ENCODE measurements at regions not wholly inside any gene's neighbourhood (a gene's known extent, or its start where the extent isn't known, plus 50 kb on each side); places are given as distances from the start of the nearest gene placed in this dataset.
A peak's percentile ranks its signal among the peaks of the same experiment; 100 is the strongest.
"Not testable (repeated sequence)": the region's sequence is repeated elsewhere in the genome, so short reads cannot be mapped to it uniquely, and the experiment has no call there.

DNA sequence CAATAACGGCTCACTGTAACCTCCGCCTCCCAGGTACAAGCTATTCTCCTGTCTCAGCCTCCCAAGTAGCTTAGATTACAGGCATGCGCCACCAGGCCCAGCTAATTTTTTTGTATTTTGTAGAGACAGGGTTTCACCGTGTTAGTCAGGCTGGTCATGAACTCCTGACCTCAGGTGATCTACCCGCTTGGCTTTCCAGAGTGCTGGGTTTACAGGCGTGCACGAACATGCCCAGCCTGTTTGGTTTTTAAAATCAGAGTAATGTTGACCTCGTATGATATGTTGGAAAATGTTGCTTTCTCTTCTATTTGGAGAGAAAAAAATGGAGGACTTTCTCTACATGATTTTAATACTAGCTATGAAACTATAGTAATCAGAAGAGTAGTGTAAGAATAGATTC is 386.2 kb downstream of the PTH2R start:
- H3K27me3 ChIP-seq (ENCODE audit: control insufficient read depth, insufficient read depth, low read length): no peaks in the 10 kb centered on the region
- H3K4me3 ChIP-seq (ENCODE audit: low read depth, low read length): no peak overlapping the region
- no peaks in the 10 kb centered on the region for H3K36me3 ChIP-seq (ENCODE audit: control insufficient read depth, insufficient read depth, low read length)
- FAIRE-seq (no peak), DNase-seq (ENCODE audit: low read depth) (peak; percentile 70)
- TF ChIP-seq, protein P1, sequence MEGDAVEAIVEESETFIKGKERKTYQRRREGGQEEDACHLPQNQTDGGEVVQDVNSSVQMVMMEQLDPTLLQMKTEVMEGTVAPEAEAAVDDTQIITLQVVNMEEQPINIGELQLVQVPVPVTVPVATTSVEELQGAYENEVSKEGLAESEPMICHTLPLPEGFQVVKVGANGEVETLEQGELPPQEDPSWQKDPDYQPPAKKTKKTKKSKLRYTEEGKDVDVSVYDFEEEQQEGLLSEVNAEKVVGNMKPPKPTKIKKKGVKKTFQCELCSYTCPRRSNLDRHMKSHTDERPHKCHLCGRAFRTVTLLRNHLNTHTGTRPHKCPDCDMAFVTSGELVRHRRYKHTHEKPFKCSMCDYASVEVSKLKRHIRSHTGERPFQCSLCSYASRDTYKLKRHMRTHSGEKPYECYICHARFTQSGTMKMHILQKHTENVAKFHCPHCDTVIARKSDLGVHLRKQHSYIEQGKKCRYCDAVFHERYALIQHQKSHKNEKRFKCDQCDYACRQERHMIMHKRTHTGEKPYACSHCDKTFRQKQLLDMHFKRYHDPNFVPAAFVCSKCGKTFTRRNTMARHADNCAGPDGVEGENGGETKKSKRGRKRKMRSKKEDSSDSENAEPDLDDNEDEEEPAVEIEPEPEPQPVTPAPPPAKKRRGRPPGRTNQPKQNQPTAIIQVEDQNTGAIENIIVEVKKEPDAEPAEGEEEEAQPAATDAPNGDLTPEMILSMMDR (IDR thresholded peaks at IDR 0.05; ENCODE audit: insufficient read depth, low read length, severe bottlenecking): no peak

GRCh38 chr2:208793434-208793833 is 386.8 kb downstream of the PTH2R start:
- no peaks in the 10 kb centered on the region for H3K36me3 ChIP-seq (ENCODE audit: control insufficient read depth, insufficient read depth, low read length)
- no peak for FAIRE-seq

DNA sequence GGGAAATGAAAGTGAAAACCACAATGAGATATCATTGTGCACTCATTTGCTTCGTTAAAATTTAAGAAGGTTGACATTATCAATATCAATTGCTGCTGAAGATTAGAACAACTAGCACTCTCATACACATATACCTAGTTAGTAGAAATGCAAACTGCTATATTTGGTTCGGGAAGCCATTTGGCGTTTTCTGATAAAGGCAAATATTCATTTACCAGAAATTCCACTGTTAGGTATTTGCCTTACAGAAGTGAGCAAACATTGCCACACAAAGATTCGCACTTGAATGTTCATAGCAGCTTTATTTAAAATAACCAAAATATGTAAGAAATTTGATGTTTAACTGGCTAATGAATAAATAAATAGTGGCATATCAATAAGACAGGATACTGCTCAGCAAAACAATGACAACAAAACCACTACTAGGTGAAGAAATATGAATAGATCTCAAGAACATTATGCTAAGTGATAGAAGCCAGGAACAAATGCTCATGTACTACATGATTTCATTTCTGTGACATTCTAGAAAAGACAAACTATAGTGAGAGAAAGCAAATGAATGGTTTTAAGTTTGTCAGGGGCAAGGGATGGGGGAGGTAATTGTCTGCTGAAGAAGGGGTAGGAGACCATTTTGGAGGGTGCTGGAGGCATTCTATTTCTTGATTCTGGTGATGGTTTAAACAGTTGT is 387.8 kb downstream of the PTH2R start:
- TF ChIP-seq, protein P1 (IDR thresholded peaks at IDR 0.05; ENCODE audit: insufficient read depth, low read length, severe bottlenecking): no peak
- no peak for FAIRE-seq
- no peak for DNase-seq (ENCODE audit: low read depth)
- Histone ChIP-seq H3K4me3 (ENCODE audit: low read depth, low read length) (no peak overlapping the region), H3K36me3 (ENCODE audit: control insufficient read depth, insufficient read depth, low read length) (no peaks in the 10 kb centered on the region), H3K27me3 (ENCODE audit: control insufficient read depth, insufficient read depth, low read length) (no peaks in the 10 kb centered on the region)

More at GRCh38 chr2:208793434-208793833, 386.8 kb downstream of the PTH2R start:
- H3K4me3 ChIP-seq (ENCODE audit: low read depth, low read length): no peak overlapping the region
- TF ChIP-seq, protein P1 (IDR thresholded peaks at IDR 0.05; ENCODE audit: insufficient read depth, low read length, severe bottlenecking): no peak
- no peak for DNase-seq (ENCODE audit: low read depth)
- H3K27me3 ChIP-seq (ENCODE audit: control insufficient read depth, insufficient read depth, low read length): no peaks in the 10 kb centered on the region

DNA sequence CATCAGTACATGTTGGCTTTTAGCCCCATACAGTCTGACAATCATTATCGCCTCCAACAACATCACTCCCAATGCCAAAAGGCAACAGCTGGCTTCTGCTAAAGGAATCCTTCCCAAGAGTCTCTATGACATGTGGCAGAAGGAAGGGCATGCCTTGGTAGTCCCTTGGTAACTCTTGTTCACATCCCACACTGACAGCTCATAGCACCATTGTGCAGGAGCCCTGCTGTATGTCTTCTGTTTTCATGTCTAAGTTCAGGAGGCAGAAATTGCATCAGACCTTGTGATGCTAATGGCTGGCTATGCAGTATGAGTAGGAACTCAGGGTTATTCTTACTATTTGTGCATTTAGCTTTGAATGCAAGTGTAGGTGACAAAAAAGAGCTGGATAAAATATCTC is 392.1 kb downstream of the PTH2R start:
- FAIRE-seq: no peak
- TF ChIP-seq, protein P1 (IDR thresholded peaks at IDR 0.05; ENCODE audit: insufficient read depth, low read length, severe bottlenecking): no peak
- H3K27me3 ChIP-seq (ENCODE audit: control insufficient read depth, insufficient read depth, low read length): no peaks in the 10 kb centered on the region
- DNase-seq (ENCODE audit: low read depth): peak; percentile 27
- H3K4me3 ChIP-seq (ENCODE audit: low read depth, low read length): no peak overlapping the region
- H3K36me3 ChIP-seq (ENCODE audit: control insufficient read depth, insufficient read depth, low read length): no peaks in the 10 kb centered on the region

GRCh38 chr2:208799397-208799796 is 392.8 kb downstream of the PTH2R start:
- TF ChIP-seq, protein P1 (IDR thresholded peaks at IDR 0.05; ENCODE audit: insufficient read depth, low read length, severe bottlenecking): no peak
- H3K27me3 ChIP-seq (ENCODE audit: control insufficient read depth, insufficient read depth, low read length): no peaks in the 10 kb centered on the region
- no peak for FAIRE-seq

GRCh38 chr2:208800887-208801286 is 394.3 kb downstream of the PTH2R start:
- not testable (repeated sequence) for H3K4me3 ChIP-seq (ENCODE audit: low read depth, low read length); H3K27me3 ChIP-seq (ENCODE audit: control insufficient read depth, insufficient read depth, low read length); FAIRE-seq; H3K36me3 ChIP-seq (ENCODE audit: control insufficient read depth, insufficient read depth, low read length); DNase-seq (ENCODE audit: low read depth)

More at GRCh38 chr2:208799397-208799796, 392.8 kb downstream of the PTH2R start:
- Histone ChIP-seq H3K36me3 (ENCODE audit: control insufficient read depth, insufficient read depth, low read length) (no peaks in the 10 kb centered on the region), H3K4me3 (ENCODE audit: low read depth, low read length) (no peak overlapping the region)
- no peak for DNase-seq (ENCODE audit: low read depth)
